Spleen (tissue), 11 donors: ENCODE measurements at regions not wholly inside any gene's neighbourhood (a gene's known extent, or its start where the extent isn't known, plus 50 kb on each side); places are given as distances from the start of the nearest gene placed in this dataset.

ENCODE experiments used
- DNase-seq: peaks from one replicate; pipeline ENCODE4 v3.0.0-alpha.2; 2020
- H3K27ac ChIP-seq, 8 donors: fragments of 200-600 bp; sonication (generic) in 7 of 8; 1 replicate in 4 of 8; 2 replicates in 4 of 8; pipeline versions ENCODE4 v1.5.0 to v1.8.0; 2016 to 2021; ENCODE audit warnings: inconsistent platforms in 4 of 8, mild to moderate bottlenecking in 4 of 8, moderate library complexity in 1 of 8
- H3K27me3 ChIP-seq, 7 donors: fragments of 200-600 bp; sonication (generic) in 6 of 7; replicated peaks in 1 of 7; 1 replicate in 4 of 7; 2 replicates in 3 of 7; pipeline versions ENCODE4 v1.5.0 to v1.8.0; 2016 to 2021; ENCODE audit warnings: inconsistent platforms in 3 of 7, mild to moderate bottlenecking in 1 of 7
- H3K36me3 ChIP-seq, 6 donors: fragments of 200-600 bp; sonication (generic) in 5 of 6; 1 replicate in 4 of 6; 2 replicates in 2 of 6; pipeline versions ENCODE4 v1.5.0 to v1.8.0; 2016 to 2021; ENCODE audit warnings: inconsistent platforms in 2 of 6
- H3K4me1 ChIP-seq, 6 donors: fragments of 200-600 bp; sonication (generic) in 5 of 6; 1 replicate in 3 of 6; 2 replicates in 3 of 6; pipeline versions ENCODE4 v1.5.0 to v1.8.0; 2016 to 2021; ENCODE audit warnings: inconsistent platforms in 3 of 6
- H3K4me3 ChIP-seq, 8 donors: fragments of 200-600 bp; sonication (generic) in 7 of 8; 1 replicate in 4 of 8; 2 replicates in 4 of 8; pipeline versions ENCODE4 v1.5.0 to v1.8.0; 2016 to 2021; ENCODE audit warnings: inconsistent platforms in 4 of 8, mild to moderate bottlenecking in 4 of 8, moderate library complexity in 2 of 8
- H3K9me3 ChIP-seq, 8 donors: fragments of 200-600 bp; sonication (generic) in 7 of 8; 1 replicate in 4 of 8; 2 replicates in 4 of 8; pipeline versions ENCODE4 v1.5.0 to v1.8.0; 2016 to 2021; ENCODE audit warnings: inconsistent platforms in 4 of 8
- POLR2A ChIP-seq, 3 donors: fragments of 450-650 bp; IDR thresholded peaks; one replicate each; pipeline ENCODE4 v1.5.1; 2017; ENCODE audit warnings: antibody characterized with exemption in 3 of 3, mild to moderate bottlenecking in 1 of 3
- POLR2AphosphoS5 ChIP-seq, 3 donors: sonication (generic); formaldehyde crosslinking; IDR thresholded peaks; one replicate each; pipeline ENCODE4 v1.5.1; 2017; ENCODE audit warnings: antibody characterized with exemption in 3 of 3
- WGBS, 5 donors: extraction: QIAGEN DNeasy Blood & Tissue Kit in 3 of 5; methylation state at CpG; one replicate each; pipeline versions ENCODE4 v1.1.5 to v1.1.7; 2013 to 2018; 5-methylcytosine and 5-hydroxymethylcytosine counted together
- intact Hi-C: fragments of 100-400 bp; cut with DNase I; formaldehyde crosslinking; loops from one replicate; pipeline ENCODE4 v1.15.0; 2023; ENCODE audit warnings: low total_unique reads
- TF ChIP-seq, protein P1 (sequence below), 11 experiments: fragments of 200-600 bp in 7 of 11; fragments of 450-650 bp in 4 of 11; sonication (generic) in 4 of 11; IDR thresholded peaks in 8 of 11; conservative IDR thresholded peaks in 3 of 11; 1 replicate in 7 of 11; 2 replicates in 4 of 11; pipeline versions ENCODE4 v1.4.0 to v1.8.0; 2016 to 2021; ENCODE audit warnings: antibody characterized with exemption in 11 of 11, inconsistent platforms in 4 of 11, mild to moderate bottlenecking in 1 of 11
- donor health status: healthy with polysubstance abuse.
- donor health status: DM: no; HTN: no; CAD: no; lungs with moderate emphysema.
- donor health status: DM: no; HTN: no; CAD: no.
- donor health status: Bipolar disorder and iron deficiency.
- donor health status: healthy.
- donor health status: DM: no; HTN: no; CAD: no.
- donor health status: DM: yes; HTN: yes; CAD: no.

DNA sequence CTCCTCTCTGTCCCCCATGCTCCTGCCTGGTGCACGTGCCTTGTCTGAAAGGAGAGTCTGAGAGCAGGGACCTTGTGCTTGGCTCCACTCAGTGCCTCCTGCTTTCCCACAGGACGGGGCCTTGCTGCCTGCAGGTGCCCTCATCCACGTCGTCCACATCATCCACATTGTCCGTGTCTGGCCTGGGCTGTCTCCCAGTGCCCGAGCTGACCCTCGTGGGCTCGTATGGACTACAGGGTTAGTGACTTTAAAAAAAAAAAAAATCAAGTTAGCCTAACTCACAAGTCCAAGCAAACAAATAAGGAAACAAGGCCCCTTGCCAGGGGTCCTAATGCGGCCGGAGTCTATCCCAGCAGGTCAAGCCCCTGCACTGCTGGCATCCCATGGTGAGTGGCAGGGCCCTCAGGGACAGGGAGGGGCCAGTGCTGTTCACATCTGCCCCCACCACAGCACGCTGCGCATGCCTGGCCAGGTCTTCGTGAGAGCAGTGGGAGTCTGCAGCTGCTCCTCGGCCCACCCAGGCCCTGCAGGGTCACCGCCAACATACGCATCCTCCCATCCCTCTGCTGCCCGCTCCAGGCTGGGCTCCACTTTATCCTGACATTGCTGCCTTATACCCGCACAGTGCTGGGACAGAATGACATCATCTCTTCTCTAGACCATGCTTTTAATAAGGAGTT, 232.6 kb downstream of the NDUFA10 start:
- H3K36me3 ChIP-seq, result no peaks in the 10 kb centered on the region
- WGBS, 5 donors, result 77 to 92% (median 87%) methylated on average over 18 of the region's 18 CpGs
- H3K27me3 ChIP-seq, result peaks cover 0 to 10% (median 0%) of the 10 kb centered on the region in 7 donors
- peaks cover 0 to 17% (median 13%) of the 10 kb centered on the region in 8 donors for H3K9me3 ChIP-seq
- H3K4me3 ChIP-seq, result no peak overlapping the region
- H3K4me1 ChIP-seq, result peaks cover 0 to 9% (median 0%) of the 10 kb centered on the region in 6 donors
- no peak for DNase-seq
- intact Hi-C loops, result no loop called here
- no peak overlapping the region for H3K27ac ChIP-seq
- no peak for TF ChIP-seq POLR2AphosphoS5 (IDR thresholded peaks at IDR 0.05)

DNA sequence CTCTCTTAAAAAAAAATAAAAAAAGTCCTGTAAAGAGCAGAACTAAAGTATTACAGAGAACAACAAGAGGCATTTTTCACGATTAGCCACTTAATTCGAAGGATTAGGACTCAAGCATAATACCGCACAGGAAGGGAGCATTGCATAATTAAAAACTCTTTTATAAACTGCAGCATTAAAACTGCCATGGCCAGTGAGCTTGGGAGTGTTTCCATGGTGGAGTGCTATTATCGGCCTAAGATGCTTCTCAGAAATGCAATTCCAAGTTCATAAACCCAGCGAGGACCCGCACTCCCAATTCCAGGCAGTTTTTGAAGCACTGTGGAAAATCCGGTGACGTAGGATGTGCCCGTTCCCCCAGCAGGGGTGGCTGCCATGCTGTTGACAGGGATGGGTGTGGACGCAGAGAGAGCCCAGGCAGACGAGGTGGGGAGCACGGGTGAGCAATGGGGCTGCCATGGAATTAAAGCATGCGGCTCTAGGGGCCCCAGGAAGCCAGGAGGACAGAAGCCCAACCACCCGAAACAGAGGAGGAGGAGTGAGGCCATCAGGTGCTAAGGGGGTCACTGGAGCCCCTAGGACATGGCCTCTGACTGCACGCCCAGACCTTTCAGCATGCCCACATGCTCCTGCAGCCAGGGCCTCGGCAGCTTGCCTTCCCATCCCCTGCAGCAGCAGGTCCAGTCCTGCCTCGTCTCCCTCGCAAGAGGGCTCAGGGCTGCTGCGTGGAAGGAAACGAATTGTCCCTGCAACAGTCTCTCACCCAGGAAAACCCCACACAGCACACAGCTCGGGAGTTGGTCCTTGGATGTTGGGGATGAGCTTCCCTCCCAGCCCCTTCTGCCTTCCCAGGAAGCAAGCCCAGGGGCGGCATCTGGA, 233.4 kb downstream of the NDUFA10 start:
- peaks cover 0 to 9% (median 0%) of the 10 kb centered on the region in 6 donors for H3K4me1 ChIP-seq
- no peaks in the 10 kb centered on the region for H3K36me3 ChIP-seq
- H3K4me3 ChIP-seq, result no peak overlapping the region
- no peak for TF ChIP-seq POLR2AphosphoS5 (IDR thresholded peaks at IDR 0.05)
- TF ChIP-seq POLR2A (IDR thresholded peaks at IDR 0.05), result no peak
- DNase-seq, result no peak
- intact Hi-C loops, result no loop called here
- H3K9me3 ChIP-seq, result peaks cover 0 to 17% (median 13%) of the 10 kb centered on the region in 8 donors
- 77 to 93% (median 84%) methylated on average over 21 to 22 of the region's 22 CpGs for WGBS, 5 donors
- peaks cover 0 to 10% (median 0%) of the 10 kb centered on the region in 7 donors for H3K27me3 ChIP-seq
- no peak overlapping the region for H3K27ac ChIP-seq

DNA sequence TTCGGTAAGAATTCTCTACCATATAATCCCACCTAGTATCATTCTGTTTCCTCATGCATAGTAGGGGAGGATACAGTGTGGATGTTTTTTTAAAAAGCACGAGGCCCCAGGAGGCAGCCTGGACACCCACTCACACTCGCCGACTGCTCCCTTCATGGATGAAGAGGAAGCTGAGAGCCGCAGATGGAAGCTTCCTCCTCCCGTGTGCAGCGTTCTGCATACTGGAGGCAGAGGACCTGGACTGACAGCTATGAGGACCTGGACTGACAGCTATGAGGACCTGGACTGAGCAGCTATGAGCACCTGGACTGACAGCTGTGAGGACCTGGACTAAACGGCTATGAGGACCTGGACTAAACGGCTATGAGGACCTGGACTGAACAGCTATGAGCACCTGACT, 234.4 kb downstream of the NDUFA10 start:
- Histone ChIP-seq H3K27ac (no peak overlapping the region), H3K27me3 (peaks cover 0 to 10% (median 0%) of the 10 kb centered on the region in 7 donors), H3K9me3 (peaks cover 0 to 23% (median 19%) of the 10 kb centered on the region in 8 donors), H3K4me1 (peaks cover 0 to 9% (median 0%) of the 10 kb centered on the region in 6 donors), H3K4me3 (no peak overlapping the region), H3K36me3 (no peaks in the 10 kb centered on the region)
- intact Hi-C loops, result no loop called here
- no peak for DNase-seq
- no peak for TF ChIP-seq POLR2A (IDR thresholded peaks at IDR 0.05)
- TF ChIP-seq, protein P1, sequence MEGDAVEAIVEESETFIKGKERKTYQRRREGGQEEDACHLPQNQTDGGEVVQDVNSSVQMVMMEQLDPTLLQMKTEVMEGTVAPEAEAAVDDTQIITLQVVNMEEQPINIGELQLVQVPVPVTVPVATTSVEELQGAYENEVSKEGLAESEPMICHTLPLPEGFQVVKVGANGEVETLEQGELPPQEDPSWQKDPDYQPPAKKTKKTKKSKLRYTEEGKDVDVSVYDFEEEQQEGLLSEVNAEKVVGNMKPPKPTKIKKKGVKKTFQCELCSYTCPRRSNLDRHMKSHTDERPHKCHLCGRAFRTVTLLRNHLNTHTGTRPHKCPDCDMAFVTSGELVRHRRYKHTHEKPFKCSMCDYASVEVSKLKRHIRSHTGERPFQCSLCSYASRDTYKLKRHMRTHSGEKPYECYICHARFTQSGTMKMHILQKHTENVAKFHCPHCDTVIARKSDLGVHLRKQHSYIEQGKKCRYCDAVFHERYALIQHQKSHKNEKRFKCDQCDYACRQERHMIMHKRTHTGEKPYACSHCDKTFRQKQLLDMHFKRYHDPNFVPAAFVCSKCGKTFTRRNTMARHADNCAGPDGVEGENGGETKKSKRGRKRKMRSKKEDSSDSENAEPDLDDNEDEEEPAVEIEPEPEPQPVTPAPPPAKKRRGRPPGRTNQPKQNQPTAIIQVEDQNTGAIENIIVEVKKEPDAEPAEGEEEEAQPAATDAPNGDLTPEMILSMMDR (IDR thresholded peaks at IDR 0.05 in 8 of 11, conservative IDR thresholded peaks at IDR 0.05 in 3 of 11), result no peak
- no peak for TF ChIP-seq POLR2AphosphoS5 (IDR thresholded peaks at IDR 0.05)
- 33 to 71% (median 49%) methylated on average over 9 of the region's 9 CpGs for WGBS, 5 donors

DNA sequence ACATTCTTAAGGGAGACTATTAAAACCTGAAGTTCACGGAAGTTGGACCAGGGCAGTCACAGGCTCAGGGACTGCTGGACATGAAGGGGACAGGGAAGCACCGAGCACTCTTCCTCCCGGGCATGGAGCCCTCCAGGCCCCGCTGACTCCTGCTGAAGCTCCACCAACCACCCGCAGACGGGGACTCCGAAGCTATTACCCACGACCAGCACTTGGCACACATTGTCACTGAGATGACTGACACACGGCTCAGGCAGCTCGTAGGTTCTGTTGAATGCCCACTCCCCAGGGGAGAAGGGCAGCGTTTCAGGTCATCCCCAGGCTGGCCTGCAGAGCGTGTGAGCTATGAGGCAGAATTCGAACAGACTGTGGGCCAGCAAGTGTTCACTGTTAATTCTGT, 234.8 kb downstream of the NDUFA10 start:
- Histone ChIP-seq H3K4me1 (peaks cover 0 to 9% (median 0%) of the 10 kb centered on the region in 6 donors), H3K4me3 (no peak overlapping the region), H3K9me3 (peaks cover 0 to 23% (median 19%) of the 10 kb centered on the region in 8 donors), H3K27ac (no peak overlapping the region), H3K36me3 (no peaks in the 10 kb centered on the region), H3K27me3 (peaks cover 0 to 10% (median 0%) of the 10 kb centered on the region in 7 donors)
- DNase-seq, result peak; percentile 43
- TF ChIP-seq POLR2AphosphoS5 (IDR thresholded peaks at IDR 0.05) (no peak), POLR2A (IDR thresholded peaks at IDR 0.05) (no peak)
- TF ChIP-seq, protein P1 (IDR thresholded peaks at IDR 0.05 in 8 of 11, conservative IDR thresholded peaks at IDR 0.05 in 3 of 11), result no peak
- 80 to 89% (median 82%) methylated on average over 12 to 13 of the region's 13 CpGs for WGBS, 5 donors
- intact Hi-C loops, result no loop called here

DNA sequence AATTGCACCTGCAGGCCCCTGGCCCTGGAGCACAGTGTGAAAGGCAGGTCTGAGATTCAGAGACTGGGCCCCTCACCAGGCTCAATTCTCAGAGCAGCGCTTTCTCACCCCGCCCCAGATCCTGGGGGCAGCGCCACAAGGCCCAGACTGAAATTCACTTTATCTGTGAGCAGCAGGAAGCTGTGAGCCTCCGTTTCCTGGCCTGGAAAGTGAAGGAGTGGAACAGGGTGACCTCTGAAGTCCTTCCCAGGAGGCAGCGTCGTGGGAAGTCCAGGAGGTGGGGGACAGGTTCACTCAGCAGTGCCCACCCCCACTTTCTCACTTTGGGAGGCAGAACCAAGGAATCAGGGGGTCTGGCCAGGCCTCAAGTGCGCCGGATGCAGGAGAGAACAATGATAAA, 235.4 kb downstream of the NDUFA10 start:
- TF ChIP-seq POLR2AphosphoS5 (IDR thresholded peaks at IDR 0.05), result no peak
- TF ChIP-seq, protein P1 (IDR thresholded peaks at IDR 0.05 in 8 of 11, conservative IDR thresholded peaks at IDR 0.05 in 3 of 11), result no peak
- TF ChIP-seq POLR2A (IDR thresholded peaks at IDR 0.05), result no peak
- Histone ChIP-seq H3K4me1 (peaks cover 0 to 9% (median 0%) of the 10 kb centered on the region in 6 donors), H3K36me3 (no peaks in the 10 kb centered on the region), H3K27me3 (peaks cover 0 to 10% (median 0%) of the 10 kb centered on the region in 7 donors), H3K27ac (no peak overlapping the region), H3K9me3 (peaks cover 0 to 18% (median 14%) of the 10 kb centered on the region in 8 donors), H3K4me3 (no peak overlapping the region)
- intact Hi-C loops, result no loop called here
- DNase-seq, result peak; percentile 45
- WGBS, 5 donors, result 52 to 70% (median 62%) methylated on average over 8 of the region's 8 CpGs
